ENCODE measurements at regions not wholly inside any gene's neighbourhood (a gene's known extent, or its start where the extent isn't known, plus 50 kb on each side); places are given as distances from the start of the nearest gene placed in this dataset.

GRCh38 chr2:12105180-12105579 lies 358.7 kb downstream of the LPIN1 start:
- no peak for DNase-seq (ENCODE audit: low read depth in 3 of 3, low spot score in 2 of 3)

GRCh38 chr2:12106440-12107080 lies 360.1 kb downstream of the LPIN1 start:
- no peak for DNase-seq (ENCODE audit: low read depth in 3 of 3, low spot score in 2 of 3)

- no peak for DNase-seq (ENCODE audit: low read depth in 3 of 3, low spot score in 2 of 3)
These were observed 360.9 kb downstream of the LPIN1 start for GRCh38 chr2:12107321-12107720.

GRCh38 chr2:12107939-12108338 lies 361.5 kb downstream of the LPIN1 start:
- no peak for DNase-seq (ENCODE audit: low read depth in 3 of 3, low spot score in 2 of 3)

- DNase-seq (ENCODE audit: low read depth in 3 of 3, low spot score in 2 of 3): no peak
These were observed 363.1 kb downstream of the LPIN1 start for GRCh38 chr2:12109363-12110017.

GRCh38 chr2:12110074-12110473 lies 363.6 kb downstream of the LPIN1 start:
- DNase-seq (ENCODE audit: low read depth in 3 of 3, low spot score in 2 of 3): no peak

- no peak for DNase-seq (ENCODE audit: low read depth in 3 of 3, low spot score in 2 of 3)
These were observed 364.0 kb downstream of the LPIN1 start for GRCh38 chr2:12110481-12110880.

GRCh38 chr2:12113412-12113811 lies 367.0 kb downstream of the LPIN1 start:
- no peak for DNase-seq (ENCODE audit: low read depth in 3 of 3, low spot score in 2 of 3)

GRCh38 chr2:12114816-12115215 lies 368.4 kb downstream of the LPIN1 start:
- DNase-seq (ENCODE audit: low read depth in 3 of 3, low spot score in 2 of 3): no peak

GRCh38 chr2:12116228-12116750 lies 369.9 kb downstream of the LPIN1 start:
- no peak for DNase-seq (ENCODE audit: low read depth in 3 of 3, low spot score in 2 of 3)

- DNase-seq (ENCODE audit: low read depth in 3 of 3, low spot score in 2 of 3): no peak
These were observed 373.4 kb downstream of the LPIN1 start for GRCh38 chr2:12119841-12120240.

- DNase-seq (ENCODE audit: low read depth in 3 of 3, low spot score in 2 of 3): no peak
These were observed 374.1 kb downstream of the LPIN1 start for GRCh38 chr2:12120281-12121150.

GRCh38 chr2:12124790-12125189 lies 378.4 kb downstream of the LPIN1 start:
- no peak for DNase-seq (ENCODE audit: low read depth in 3 of 3, low spot score in 2 of 3)

- DNase-seq (ENCODE audit: low read depth in 3 of 3, low spot score in 2 of 3): no peak
These were observed 379.9 kb downstream of the LPIN1 start for GRCh38 chr2:12126318-12126717.

- DNase-seq (ENCODE audit: low read depth in 3 of 3, low spot score in 2 of 3): no peak
These were observed 381.2 kb downstream of the LPIN1 start for GRCh38 chr2:12127638-12128037.

GRCh38 chr2:12131975-12132374 lies 385.5 kb downstream of the LPIN1 start:
- no peak for DNase-seq (ENCODE audit: low read depth in 3 of 3, low spot score in 2 of 3)

- no peak for DNase-seq (ENCODE audit: low read depth in 3 of 3, low spot score in 2 of 3)
These were observed 395.3 kb downstream of the LPIN1 start for GRCh38 chr2:12141618-12142258.

GRCh38 chr2:12151716-12152115 lies 405.3 kb downstream of the LPIN1 start:
- DNase-seq (ENCODE audit: low read depth in 3 of 3, low spot score in 2 of 3): no peak

GRCh38 chr2:12152888-12153287 lies 406.5 kb downstream of the LPIN1 start:
- DNase-seq (ENCODE audit: low read depth in 3 of 3, low spot score in 2 of 3): no peak

- DNase-seq (ENCODE audit: low read depth in 3 of 3, low spot score in 2 of 3): no peak
These were observed 409.0 kb downstream of the LPIN1 start for GRCh38 chr2:12155303-12156051.

All from right renal cortex interstitium (tissue), 3 donors.